Esophagus squamous epithelium (tissue), 5 donors: ENCODE measurements at regions not wholly inside any gene's neighbourhood (a gene's known extent, or its start where the extent isn't known, plus 50 kb on each side); places are given as distances from the start of the nearest gene placed in this dataset.
"Not testable (repeated sequence)": the region's sequence is repeated elsewhere in the genome, so short reads cannot be mapped to it uniquely, and the experiment has no call there.

Experiments
- DNase-seq: peaks from one replicate; lab custom pipeline; 2025; lab: John Stamatoyannopoulos, UW
- H3K27ac ChIP-seq, 4 donors: fragments of 200-600 bp; sonication (generic); one replicate each; pipeline ENCODE4 v1.5.1; 2016 to 2019; ENCODE audit warnings: mild to moderate bottlenecking in 1 of 4
- H3K27me3 ChIP-seq, 4 donors: fragments of 200-600 bp; sonication (generic); 1 replicate in 3 of 4; 2 replicates in 1 of 4; pipeline versions ENCODE4 v1.5.1 to v1.6.0; 2017 to 2021; ENCODE audit warnings: antibody characterized with exemption in 1 of 4
- H3K36me3 ChIP-seq, 3 donors: fragments of 200-600 bp; sonication (generic); one replicate each; pipeline ENCODE4 v1.5.1; 2016 to 2019
- H3K4me1 ChIP-seq, 3 donors: fragments of 200-600 bp; sonication (generic); one replicate each; pipeline ENCODE4 v1.5.1; 2017 to 2019
- H3K4me3 ChIP-seq, 4 donors: fragments of 200-600 bp; sonication (generic); 1 replicate in 3 of 4; 2 replicates in 1 of 4; pipeline ENCODE4 v1.5.1; 2016 to 2019; ENCODE audit warnings: mild to moderate bottlenecking in 2 of 4, moderate library complexity in 1 of 4
- H3K9me3 ChIP-seq, 3 donors: fragments of 200-600 bp; sonication (generic); one replicate each; pipeline ENCODE4 v1.5.1; 2016 to 2019
- POLR2A ChIP-seq, 4 donors: fragments of 450-650 bp; IDR thresholded peaks; one replicate each; pipeline ENCODE4 v1.6.1; 2017; ENCODE audit warnings: antibody characterized with exemption in 4 of 4, mild to moderate bottlenecking in 4 of 4, moderate library complexity in 3 of 4
- WGBS, 2 donors: methylation state at CpG; one replicate each; pipeline ENCODE4 v1.1.5; 2018; 5-methylcytosine and 5-hydroxymethylcytosine counted together
- intact Hi-C: fragments of 100-400 bp; cut with DNase I; formaldehyde crosslinking; loops from one replicate; pipeline ENCODE4 v1.15.0; 2022
- TF ChIP-seq, protein P1 (sequence below), 6 experiments: fragments of 450-650 bp in 4 of 6; fragments of 200-600 bp in 2 of 6; sonication (generic) in 2 of 6; IDR thresholded peaks; one replicate each; pipeline ENCODE4 v1.5.1; 2016 to 2019; ENCODE audit warnings: antibody characterized with exemption in 6 of 6, mild to moderate bottlenecking in 4 of 6, moderate library complexity in 4 of 6
- donor health status: DM: yes; HTN: yes; CAD: no.

DNA sequence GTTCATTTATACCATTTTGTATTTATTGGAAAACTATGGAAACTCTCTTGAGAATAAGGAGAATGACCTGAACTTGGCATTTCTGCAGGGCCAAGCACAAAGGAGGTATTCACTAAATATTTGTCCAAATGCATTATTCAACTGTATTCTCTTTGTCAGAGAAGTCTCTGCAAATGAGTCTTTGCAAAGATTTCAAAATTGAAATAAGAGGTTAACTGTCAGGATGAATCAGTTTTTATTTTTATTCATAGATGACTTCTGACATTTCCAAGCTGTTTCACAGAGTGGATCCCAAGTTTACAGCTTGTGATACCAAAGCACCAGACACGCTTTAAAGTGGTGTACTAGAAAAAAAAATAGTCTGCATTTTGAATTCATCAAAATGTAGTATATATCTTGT is 131.6 kb downstream of the UTRN start:
- peaks cover 5 to 56% (median 6%) of the 10 kb centered on the region in 3 donors for H3K4me1 ChIP-seq
- intact Hi-C loops = no loop called here
- H3K4me3 ChIP-seq = no peak overlapping the region
- WGBS, 2 donors = 54 to 80% methylated on average over 1 of the region's 1 CpG
- H3K9me3 ChIP-seq = no peaks in the 10 kb centered on the region
- TF ChIP-seq, protein P1, sequence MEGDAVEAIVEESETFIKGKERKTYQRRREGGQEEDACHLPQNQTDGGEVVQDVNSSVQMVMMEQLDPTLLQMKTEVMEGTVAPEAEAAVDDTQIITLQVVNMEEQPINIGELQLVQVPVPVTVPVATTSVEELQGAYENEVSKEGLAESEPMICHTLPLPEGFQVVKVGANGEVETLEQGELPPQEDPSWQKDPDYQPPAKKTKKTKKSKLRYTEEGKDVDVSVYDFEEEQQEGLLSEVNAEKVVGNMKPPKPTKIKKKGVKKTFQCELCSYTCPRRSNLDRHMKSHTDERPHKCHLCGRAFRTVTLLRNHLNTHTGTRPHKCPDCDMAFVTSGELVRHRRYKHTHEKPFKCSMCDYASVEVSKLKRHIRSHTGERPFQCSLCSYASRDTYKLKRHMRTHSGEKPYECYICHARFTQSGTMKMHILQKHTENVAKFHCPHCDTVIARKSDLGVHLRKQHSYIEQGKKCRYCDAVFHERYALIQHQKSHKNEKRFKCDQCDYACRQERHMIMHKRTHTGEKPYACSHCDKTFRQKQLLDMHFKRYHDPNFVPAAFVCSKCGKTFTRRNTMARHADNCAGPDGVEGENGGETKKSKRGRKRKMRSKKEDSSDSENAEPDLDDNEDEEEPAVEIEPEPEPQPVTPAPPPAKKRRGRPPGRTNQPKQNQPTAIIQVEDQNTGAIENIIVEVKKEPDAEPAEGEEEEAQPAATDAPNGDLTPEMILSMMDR (IDR thresholded peaks at IDR 0.05) = no peak
- TF ChIP-seq POLR2A (IDR thresholded peaks at IDR 0.05) = no peak
- H3K27ac ChIP-seq = no peak overlapping the region
- no peaks in the 10 kb centered on the region for H3K36me3 ChIP-seq
- H3K27me3 ChIP-seq = no peaks in the 10 kb centered on the region
- no peak for DNase-seq

DNA sequence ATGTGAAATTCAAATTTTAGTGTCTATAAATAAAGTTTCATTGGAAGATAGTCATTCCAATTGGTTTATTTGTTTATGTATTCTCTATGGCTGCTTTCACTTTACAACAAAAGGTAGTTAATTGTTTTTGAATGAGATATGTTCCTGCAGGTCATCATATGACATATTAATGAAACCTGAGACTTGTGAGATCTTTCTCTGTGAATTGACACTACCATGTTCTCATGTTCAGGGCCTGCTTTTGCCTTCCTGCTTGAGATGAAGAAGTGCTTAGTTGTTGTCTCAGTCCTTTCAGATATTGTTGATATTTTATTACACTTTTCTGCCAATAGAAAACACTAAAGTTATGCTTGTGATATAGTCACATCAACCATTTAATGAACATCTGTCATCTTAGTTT is 132.5 kb downstream of the UTRN start:
- Histone ChIP-seq H3K9me3 (no peaks in the 10 kb centered on the region), H3K4me1 (peaks cover 5 to 55% (median 6%) of the 10 kb centered on the region in 3 donors), H3K27me3 (no peaks in the 10 kb centered on the region), H3K4me3 (no peak overlapping the region), H3K36me3 (peaks cover 0 to 6% (median 0%) of the 10 kb centered on the region in 3 donors), H3K27ac (no peak overlapping the region)
- TF ChIP-seq, protein P1 (IDR thresholded peaks at IDR 0.05) = no peak
- TF ChIP-seq POLR2A (IDR thresholded peaks at IDR 0.05) = no peak
- intact Hi-C loops = no loop called here
- DNase-seq = no peak

DNA sequence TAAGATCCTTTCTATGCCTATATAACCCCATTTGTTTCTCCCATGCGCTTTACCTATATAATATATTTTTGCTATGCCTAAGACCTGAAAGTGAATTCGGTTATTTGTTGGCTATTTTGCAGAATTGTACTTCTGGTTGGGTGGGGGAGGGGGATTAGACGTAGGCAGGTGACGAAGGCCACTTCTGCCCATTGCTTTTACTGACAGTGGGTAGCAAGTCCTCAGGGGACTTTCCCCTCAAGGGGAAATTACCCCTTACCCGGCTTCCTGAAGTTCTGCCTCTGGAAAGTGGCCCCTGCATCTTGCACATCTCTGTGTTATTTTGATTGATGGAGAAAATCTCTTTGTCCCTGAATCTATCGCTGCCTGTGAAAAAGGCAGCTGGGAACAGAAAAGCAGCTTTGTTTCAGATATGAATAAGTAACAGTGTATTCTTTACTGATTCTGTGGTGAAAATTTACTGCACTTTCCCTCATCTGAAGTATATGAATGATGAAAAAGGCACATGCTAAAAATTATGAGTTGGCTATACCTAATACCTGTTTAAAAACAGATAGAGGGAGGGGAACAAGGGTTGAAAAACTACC is 133.9 kb downstream of the UTRN start:
- Histone ChIP-seq H3K27me3 (no peaks in the 10 kb centered on the region), H3K4me1 (peaks cover 5 to 52% (median 6%) of the 10 kb centered on the region in 3 donors), H3K36me3 (peaks cover 0 to 20% (median 0%) of the 10 kb centered on the region in 3 donors), H3K4me3 (no peak overlapping the region), H3K27ac (no peak overlapping the region), H3K9me3 (no peaks in the 10 kb centered on the region)
- TF ChIP-seq, protein P1 (IDR thresholded peaks at IDR 0.05) = no peak
- TF ChIP-seq POLR2A (IDR thresholded peaks at IDR 0.05) = no peak
- intact Hi-C loops = no loop called here
- 78% methylated on average over 6 of the region's 6 CpGs for WGBS, 2 donors
- no peak for DNase-seq

DNA sequence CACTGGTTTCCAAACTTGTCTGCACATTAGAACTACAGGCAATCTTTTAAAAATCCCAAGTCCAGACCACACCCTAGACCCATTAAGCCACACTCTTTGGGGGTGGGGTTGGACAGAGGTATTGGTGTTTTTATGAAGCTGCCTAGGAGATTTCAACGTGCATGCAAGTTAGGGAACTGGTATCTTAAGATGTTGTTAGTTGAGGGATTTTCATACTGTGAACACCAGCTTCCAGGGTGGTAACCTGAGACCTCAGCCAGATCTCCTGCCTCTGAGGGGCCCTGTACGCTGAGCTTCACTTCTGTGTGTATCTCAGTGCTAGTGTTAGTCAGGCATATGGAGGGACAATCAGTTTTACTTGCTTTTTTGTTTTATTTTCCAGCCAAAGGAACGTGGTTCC is 138.0 kb downstream of the UTRN start:
- WGBS, 2 donors = 67 to 72% methylated on average over 3 of the region's 3 CpGs
- Histone ChIP-seq H3K27ac (no peak overlapping the region), H3K4me1 (peaks cover 0 to 21% (median 3%) of the 10 kb centered on the region in 3 donors), H3K4me3 (no peak overlapping the region), H3K36me3 (peaks cover 0 to 56% (median 5%) of the 10 kb centered on the region in 3 donors), H3K27me3 (no peaks in the 10 kb centered on the region), H3K9me3 (no peaks in the 10 kb centered on the region)
- TF ChIP-seq, protein P1 (IDR thresholded peaks at IDR 0.05) = no peak
- TF ChIP-seq POLR2A (IDR thresholded peaks at IDR 0.05) = no peak
- intact Hi-C loops = no loop called here
- no peak for DNase-seq

GRCh38 chr6:144429753-144430152 is 144.6 kb downstream of the UTRN start:
- TF ChIP-seq, protein P1 (IDR thresholded peaks at IDR 0.05) = no peak
- no peak for TF ChIP-seq POLR2A (IDR thresholded peaks at IDR 0.05)
- WGBS, 2 donors = 96 to 100% methylated on average over 1 of the region's 1 CpG
- DNase-seq = no peak
- Histone ChIP-seq H3K9me3 (no peaks in the 10 kb centered on the region), H3K4me1 (peaks cover 0 to 2% (median 0%) of the 10 kb centered on the region in 3 donors), H3K27ac (no peak overlapping the region), H3K4me3 (no peak overlapping the region), H3K36me3 (peaks cover 0 to 80% (median 5%) of the 10 kb centered on the region in 3 donors), H3K27me3 (no peaks in the 10 kb centered on the region)
- intact Hi-C loops = no loop called here

GRCh38 chr6:144433446-144433845 is 148.3 kb downstream of the UTRN start:
- H3K27me3 ChIP-seq, H3K27ac ChIP-seq, H3K9me3 ChIP-seq, intact Hi-C loops, H3K4me1 ChIP-seq, H3K4me3 ChIP-seq, DNase-seq: not testable (repeated sequence)
- no CpG with 5 or more reads among the region's 24 CpGs for WGBS, 2 donors
- peaks cover 5 to 78% (median 5%) of the 10 kb centered on the region in 3 donors for H3K36me3 ChIP-seq
